UCSD-AML1 (cell line): ENCODE measurements at regions not wholly inside any gene's neighbourhood (a gene's known extent, or its start where the extent isn't known, plus 50 kb on each side); places are given as distances from the start of the nearest gene placed in this dataset.

Experiments used
- DNase-seq: peaks from one replicate; lab custom pipeline; 2025; ENCODE audit not compliant: unreplicated experiment; lab: John Stamatoyannopoulos, UW

DNA sequence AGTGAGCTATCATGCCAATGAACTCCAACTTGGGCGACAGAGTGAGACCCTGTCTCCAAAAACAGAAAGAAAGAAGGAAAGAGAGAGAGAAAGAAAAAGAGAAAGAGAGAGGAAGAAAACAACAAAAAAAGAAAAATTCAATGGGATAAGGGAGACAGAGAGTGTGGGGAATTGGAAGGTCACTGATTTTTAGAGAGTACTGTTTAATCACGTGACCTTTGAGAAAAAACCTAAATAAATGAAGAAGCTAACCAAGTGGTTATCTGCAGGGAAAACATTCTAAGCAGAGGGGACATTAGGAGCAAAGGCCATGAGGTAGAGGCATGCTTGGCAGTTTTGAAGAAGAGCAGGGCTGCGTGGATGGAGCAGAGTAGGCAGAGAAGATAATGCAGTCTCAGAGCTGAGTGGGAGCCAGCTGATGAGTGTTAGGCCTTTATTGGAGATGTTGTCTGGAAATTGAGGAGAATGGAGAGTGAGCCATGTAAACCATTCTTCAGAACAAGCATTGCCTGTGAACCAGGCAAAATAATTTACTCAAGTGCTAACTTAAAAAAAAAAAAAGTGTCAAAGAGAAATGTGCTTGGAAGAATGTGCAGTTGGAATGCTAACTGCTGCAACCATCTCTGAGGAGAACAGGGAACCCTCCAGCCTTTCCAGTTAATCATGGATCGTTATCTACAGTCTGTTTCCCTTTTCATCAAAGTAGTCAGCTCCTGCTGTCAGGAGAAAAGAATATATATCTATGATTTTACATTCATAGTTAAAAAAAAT lies 377.3 kb upstream of the SEMA6D start:
- no peak for DNase-seq

DNA sequence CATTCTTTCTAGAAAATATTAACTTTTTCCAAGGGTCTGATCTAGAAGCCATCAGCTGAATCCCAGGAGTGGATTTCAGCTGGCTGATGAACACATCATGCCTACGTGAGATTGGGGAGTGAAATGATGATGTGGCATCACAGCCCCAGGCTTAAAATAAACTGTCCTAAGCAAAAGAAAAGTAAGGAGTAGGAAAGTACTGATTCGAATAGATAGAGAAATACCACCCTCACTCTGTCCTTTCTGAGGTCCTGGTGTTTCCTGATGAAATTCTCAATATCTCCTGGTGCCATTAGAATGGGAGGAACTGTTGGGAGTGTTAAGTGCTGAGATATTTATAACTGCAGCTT lies 376.8 kb upstream of the SEMA6D start:
- no peak for DNase-seq

DNA sequence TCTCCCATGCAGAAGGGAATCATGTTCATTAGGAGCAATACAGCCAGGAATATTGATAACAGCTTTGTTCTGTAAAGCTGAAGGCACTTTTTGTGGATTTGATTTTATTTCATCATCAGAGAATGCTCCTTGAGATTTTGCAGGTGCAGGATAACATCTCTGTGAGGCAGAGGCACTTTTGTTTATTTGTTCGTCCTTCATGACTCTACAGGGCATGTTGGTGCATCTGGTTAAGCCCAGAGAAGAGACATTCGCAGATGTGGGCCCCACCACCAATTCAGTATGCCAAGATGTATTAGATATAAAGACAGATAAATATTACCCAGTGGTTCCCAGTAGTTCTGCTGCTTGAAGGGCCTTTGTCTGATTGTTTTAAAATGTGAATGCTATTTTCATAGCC lies 368.1 kb upstream of the SEMA6D start:
- DNase-seq: no peak

DNA sequence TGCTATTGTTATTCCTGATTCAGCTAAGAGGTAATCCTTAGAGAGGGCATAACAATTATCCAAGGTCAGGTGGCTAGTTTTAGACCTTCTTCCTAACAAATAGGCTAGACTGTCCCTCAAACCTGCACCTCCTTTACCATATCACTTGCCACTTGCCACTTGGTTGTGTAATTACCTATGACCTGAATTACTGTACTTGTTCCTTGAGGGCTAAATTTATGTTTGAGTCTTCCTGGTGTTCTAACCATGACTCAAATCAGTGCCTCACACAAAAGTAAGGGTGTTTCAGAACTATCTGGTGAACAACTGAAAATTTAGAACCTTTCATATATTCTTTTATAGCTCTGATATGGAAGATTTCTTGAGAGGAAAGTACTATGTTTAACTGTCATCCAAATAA lies 365.8 kb upstream of the SEMA6D start:
- no peak for DNase-seq

DNA sequence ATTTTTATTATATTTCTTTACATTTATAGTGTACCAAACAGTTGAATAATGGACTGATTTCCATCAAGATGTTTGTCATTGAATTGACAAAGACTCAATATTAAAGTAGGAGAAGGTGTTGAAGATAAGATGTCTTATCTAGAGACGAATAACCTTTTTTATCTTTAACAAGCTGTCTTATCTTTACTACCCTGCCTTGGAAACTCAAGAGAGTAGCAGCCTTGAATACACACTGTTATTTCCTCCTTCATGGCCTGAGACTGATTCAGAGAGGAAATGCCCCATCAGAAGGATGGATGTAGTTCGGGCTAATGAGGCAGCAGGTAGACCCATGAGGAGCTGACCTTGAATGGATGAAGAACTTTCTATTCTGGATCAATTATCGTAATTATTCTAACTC lies 365.1 kb upstream of the SEMA6D start:
- DNase-seq: no peak

DNA sequence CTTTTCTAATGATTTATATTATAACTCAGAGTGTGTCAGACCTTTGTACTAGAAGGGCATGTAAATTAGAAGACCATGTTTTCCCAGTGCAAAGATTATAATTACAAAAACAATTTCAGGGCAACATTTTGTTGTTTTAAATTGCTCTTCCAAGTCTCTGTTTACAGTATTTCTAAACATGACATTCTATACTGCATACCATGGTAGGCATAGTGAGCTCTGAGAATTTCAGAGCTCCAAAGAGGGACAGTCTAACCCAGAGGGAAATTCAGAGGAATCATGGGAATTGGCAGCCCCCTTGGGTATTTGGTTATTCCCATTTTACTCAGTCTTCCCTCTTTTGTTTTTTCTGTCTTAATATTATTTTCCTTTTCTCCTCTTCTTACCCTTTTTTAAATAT lies 361.5 kb upstream of the SEMA6D start:
- no peak for DNase-seq

DNA sequence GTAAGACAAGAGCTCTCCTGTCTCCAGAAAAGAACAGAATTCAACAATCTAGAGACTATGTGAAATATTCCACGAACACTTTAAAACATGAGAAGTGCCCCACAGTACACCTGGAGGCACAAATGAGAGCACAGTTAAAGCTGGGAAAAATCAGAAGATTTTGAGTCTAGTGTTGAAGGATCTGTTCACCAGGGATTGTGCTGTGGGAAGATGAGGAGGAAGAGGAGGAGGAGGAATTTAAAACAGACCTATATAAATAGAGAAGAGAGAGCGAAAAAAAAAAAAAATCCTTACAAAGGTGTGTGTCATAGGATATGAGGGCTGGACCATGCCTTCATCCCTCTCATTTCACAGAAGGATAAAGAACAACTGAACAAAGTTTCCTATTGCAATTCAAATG lies 361.0 kb upstream of the SEMA6D start:
- DNase-seq: no peak

DNA sequence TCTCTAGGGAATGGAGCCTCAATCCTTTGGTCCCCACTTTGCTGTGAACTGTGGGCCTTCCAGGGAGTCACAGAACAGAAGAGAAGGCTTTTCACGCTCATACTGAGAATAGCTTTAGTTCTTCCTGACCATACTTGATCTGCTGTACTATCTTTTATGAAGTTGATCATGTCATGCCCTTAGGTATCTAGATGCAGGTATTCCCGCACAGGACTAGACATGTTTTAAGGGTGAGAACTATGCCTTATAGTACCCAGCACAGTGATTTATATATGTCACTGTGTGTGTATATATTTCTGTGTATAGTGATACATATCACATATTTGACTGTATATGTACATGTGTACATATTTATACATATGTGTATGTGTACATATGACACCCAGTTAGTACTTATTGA lies 358.4 kb upstream of the SEMA6D start:
- DNase-seq: no peak

DNA sequence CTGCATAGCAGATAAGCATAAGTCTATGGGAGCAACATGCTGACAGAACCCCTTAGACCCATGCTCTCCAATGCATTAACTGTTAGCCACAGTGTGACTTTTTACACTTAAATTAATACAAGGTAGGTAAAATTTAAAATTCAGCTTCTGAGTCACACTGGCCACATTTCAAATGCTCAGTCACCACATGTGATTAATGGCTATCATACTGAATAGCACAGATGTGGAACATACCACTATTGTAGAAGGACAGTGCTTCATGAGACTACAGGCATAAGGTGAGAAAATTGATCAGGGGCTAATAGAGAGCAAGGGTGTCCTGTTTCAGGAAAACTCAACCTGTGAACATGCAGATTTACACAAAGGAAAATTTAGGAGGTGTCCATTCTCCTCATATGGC lies 357.0 kb upstream of the SEMA6D start:
- DNase-seq: no peak

DNA sequence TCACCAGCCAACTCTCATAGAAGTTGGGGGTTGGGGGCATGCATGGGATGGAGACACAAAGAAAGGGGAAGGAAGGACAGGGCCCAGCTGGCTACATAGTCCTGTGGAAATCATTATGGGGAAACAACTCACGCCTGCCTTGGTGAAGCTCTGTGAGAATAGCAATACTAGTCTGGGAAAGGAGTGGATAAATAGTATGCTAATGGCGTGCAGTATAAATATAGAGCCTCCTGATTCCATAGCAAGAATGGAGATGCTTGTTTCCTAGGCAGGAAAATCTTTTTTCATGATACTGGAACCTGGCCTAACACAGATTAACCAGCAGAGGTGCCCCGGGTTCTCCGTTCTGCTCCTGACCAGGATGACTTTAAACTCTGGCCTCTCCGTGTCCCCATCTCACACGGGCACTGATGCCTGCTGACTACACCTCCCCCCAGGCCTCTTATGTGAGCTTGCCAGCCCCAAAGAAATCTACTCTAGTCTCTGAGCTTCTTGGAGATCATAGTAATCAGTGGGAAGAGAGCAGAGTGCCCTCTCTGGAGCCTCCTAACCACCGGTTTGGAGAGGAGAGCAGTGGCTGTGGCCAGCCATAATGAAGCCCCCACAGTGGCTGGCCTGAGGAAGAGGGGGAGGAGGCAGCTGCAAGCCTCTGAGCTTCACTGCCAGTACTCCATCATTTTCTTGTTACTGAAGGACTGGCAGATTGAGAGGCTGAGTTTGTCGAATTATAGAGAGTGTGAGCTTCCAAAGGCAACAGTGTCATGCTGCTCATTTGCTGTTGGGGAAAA lies 355.0 kb upstream of the SEMA6D start:
- no peak for DNase-seq

DNA sequence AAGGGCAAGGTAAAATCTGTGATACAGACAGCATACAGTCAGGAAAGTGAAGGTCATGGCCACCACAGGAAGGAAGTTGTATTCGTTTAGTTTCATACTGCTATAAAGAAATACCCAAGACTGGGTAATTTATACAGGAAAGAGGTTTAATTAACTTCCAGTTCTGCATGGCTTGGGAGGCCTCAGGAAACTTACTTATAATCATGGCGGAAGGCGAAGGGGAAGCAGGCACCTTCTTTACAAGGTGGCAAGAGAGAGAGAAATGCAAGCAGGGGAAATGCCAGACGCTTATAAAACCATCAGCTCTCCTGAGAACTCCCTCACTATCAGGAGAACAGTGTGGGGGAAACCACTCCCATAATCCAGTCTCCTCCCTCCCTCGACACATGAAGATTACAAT lies 353.7 kb upstream of the SEMA6D start:
- DNase-seq: no peak

DNA sequence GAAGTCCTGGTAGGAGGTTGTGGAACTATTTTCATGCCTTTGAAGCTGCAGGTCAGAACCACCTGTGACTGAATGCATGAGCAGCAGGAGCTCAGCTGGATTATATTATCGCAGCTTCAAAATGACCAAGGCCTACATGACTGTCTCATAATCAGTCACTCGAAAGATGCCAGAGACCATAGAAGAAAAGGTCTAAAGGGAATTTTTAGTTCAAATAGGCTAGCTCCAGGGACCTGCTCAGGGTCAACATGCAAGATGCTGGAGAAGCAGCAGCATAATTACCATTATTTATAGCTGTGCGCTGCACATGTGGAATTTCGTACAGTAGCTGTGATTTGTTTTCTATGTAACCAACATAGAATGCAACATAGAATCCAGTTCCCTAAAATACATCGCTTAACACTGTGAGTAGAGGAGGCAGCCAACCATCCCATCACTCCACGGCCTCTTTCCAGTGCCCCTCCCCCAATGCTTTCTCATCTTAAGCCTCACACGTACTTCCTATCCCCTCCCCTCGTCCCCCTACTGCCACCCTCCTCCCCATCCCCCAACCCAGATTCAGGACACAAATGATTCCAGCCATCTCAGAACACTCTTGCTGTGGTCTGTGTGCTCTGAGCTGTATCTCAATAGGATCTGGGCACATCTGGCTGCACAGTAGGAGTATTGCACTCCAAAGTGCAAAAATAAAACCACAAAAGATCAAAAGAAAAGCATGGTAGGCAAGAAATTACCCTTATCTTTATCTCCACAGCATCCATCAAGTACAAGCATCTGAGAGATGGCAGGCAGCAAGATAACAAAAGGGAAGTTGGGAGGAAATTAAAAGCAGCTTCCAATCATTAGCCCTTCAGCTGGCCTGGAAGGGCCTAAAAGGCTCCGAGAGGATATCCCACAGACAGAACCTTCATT lies 352.8 kb upstream of the SEMA6D start:
- no peak for DNase-seq

DNA sequence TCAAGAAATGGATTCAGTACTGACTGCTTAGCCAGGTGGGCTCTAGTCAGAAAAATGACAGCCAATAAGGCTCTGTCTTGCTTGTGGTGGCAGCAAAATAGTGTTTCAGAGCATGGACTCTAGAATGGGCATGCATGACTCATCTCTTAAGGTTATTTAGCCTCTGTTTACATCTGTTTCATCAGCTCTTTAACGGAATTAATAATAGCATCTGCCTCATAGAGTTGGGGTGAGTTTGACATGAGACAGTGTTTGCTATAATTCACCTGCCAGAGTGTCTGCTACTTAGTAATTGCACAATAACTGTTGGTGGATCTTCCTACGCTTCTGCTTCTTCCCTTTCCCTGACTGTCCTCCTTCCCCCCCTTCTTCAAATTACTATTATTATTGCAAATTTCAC lies 350.4 kb upstream of the SEMA6D start:
- no peak for DNase-seq

DNA sequence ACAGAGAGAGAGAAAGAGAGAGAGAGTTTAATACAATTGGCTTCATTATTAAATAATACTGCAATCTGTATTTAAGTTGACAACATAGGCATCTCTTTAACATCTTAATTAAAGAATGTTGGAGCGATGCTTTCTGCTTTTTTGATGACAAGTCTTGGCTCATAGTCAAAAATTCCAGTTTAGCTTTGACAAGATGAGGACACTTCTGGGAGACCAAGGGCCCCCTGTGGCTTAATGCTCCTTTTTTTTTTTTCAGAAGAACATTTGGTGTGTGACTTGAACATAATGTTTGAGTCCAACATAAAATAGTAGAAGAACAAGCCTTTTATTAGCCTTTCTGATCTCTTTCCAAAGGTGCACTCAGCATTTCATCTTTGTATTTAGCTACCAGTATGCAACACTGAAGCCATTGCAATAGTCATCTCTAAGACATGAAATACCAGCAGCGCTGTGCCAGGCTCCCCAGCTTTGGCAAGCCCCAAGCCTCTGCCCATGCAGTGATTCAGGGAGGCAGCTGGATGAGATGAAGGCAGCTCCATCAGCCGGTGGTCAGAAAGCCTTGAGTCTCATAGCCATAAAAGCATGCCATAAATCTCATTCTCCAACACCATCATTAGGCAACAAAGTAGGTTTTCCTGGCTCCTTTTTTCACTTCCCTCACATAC lies 349.4 kb upstream of the SEMA6D start:
- DNase-seq: no peak

DNA sequence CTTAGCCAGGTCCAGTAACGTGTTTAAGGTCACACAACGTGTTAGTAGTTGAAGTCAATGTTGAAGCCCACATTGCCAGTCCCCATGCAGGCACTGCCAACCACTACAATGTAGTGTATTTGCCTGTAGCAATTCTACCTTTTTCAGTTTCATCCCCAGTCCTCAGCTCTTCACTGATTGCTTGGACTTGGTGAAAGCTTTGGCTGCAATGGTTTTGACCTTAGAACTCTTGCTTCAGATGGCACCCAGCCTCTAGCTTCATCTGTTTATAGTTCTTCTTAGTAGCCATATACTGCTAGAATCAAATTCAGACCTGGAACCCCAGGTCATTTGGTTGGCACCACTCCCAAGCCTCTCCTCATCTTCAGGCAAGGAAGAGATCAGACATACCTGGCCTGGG lies 345.4 kb upstream of the SEMA6D start:
- no peak for DNase-seq

DNA sequence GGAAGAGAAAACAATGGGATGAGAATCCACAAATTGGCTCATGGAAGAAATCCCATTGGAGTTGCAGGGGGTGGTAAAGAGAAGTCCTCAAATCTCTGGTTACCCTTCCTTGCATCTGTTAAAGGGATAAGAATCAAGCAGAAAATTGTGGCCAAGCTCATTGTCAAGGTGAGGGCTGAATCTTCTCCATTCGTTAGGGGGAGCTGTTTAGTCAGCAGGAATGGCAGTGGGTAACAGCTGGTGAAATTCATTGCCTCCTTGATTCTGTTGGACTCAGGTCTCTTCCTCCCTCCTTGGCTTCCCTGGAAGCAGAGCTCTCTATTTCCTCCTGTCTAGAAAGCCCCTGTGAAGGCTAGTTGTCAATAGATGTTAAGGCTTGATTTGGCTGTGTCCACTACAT lies 343.1 kb upstream of the SEMA6D start:
- no peak for DNase-seq

DNA sequence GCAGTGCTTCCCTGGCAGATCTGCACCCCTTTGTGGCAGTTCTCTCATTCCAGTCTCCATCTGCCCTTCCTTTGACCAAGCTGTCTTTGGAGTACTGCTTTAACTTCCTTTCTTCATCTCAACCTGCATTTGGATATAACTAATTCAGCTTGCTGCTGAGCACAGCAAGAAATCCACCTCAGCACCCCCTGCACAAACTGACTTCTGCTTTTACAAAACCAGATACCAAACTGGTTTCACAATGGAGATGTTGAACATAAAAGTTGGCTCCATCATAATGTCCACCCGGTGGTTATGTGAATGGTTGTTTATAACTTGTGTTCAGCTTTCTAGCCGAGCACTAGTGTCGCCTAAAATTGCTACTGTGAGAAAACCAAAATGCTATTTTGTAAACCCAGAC lies 341.1 kb upstream of the SEMA6D start:
- DNase-seq: no peak

DNA sequence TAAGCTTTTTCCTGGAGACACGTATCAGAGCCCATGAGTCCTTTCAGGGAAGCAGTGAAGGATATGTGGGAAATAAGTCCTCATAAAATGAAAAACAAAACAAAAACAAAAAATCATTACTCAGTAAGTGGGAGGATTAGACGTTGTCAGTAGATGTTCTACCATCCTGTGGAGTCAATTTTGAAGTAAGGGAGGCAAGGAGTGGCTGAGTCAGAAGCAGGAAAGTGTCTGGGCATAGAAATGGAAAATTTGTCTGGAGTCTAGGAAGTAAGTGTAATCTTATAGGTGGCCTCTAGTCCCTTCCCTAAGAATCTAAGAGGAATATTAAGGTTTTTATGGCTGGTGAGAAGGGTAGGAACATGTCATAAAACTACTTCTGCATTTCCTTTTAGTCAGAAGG lies 339.8 kb upstream of the SEMA6D start:
- no peak for DNase-seq

DNA sequence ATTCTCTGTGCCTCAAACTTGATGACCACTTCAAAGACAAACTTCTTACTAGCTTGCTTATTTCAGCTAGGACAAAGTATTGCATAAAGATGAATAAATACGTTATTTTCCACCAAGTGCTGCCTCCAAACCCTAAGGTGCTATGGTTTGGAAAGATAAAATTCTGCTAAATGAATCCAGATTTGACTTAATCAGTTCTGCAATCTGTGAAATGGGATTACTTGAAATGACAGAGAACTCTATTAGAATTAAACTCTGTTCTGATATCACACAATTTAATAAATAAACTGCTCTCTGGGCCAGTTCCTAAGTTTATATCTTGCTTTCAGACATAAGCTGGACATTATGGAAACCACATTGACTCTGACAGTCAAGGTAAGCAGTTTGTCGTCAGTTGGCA lies 338.8 kb upstream of the SEMA6D start:
- DNase-seq: no peak

DNA sequence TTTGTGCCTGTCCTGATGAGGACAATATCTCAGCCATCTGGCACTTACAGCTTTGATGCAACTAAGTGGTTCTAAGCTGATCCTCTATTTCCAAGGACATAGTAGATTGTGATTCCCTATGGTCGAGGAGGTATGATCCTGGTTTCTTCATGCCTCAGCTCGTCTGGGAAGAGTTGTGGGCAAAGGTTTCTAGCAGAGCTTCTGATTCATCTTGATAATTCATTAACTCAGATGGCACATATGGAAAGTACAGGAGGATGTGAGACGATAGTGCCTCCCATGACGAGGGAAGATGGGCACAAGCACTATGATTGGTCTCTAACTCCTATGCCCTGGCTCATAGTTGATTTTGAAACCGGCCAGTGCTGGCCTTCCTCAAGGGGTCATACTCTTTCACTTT lies 334.2 kb upstream of the SEMA6D start:
- DNase-seq: no peak

DNA sequence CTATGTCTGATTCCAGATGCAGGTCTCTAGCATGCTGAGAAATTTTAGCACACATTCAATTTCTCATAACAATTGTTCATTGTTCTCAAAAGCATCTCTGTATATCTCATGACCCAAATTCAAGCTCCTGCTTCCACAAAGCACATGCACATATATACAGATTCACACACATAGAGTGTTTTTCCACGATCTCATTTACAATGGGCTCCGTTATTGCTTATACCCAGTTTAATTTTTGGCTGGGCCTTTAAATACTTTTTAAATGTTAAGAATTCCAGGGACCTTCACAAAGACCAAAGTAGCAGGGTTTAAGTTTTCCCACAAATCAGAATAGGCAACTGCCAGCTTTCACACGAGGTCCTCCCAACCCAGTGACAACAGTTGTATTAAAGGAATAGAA lies 333.5 kb upstream of the SEMA6D start:
- no peak for DNase-seq
